ENCODE measurements at regions not wholly inside any gene's neighbourhood (a gene's known extent, or its start where the extent isn't known, plus 50 kb on each side); places are given as distances from the start of the nearest gene placed in this dataset.

GRCh38 chr13:27327633-27328032 lies 57.0 kb downstream of the RASL11A start:
- in situ Hi-C loops (cut with HindIII; ENCODE audit: low sequenced_read_pairs), result no loop called here

- in situ Hi-C loops (cut with HindIII; ENCODE audit: low sequenced_read_pairs), result no loop called here
Observed at GRCh38 chr13:27329210-27329609, 58.6 kb downstream of the RASL11A start.

- in situ Hi-C loops (cut with HindIII; ENCODE audit: low sequenced_read_pairs), result no loop called here
Observed at GRCh38 chr13:27334774-27335435, 64.3 kb downstream of the RASL11A start.

- in situ Hi-C loops (cut with HindIII; ENCODE audit: low sequenced_read_pairs), result no loop called here
Observed at GRCh38 chr13:27336014-27336673, 65.5 kb downstream of the RASL11A start.

GRCh38 chr13:27338207-27338606 lies 67.6 kb downstream of the RASL11A start:
- in situ Hi-C loops (cut with HindIII; ENCODE audit: low sequenced_read_pairs), result no loop called here

DNA sequence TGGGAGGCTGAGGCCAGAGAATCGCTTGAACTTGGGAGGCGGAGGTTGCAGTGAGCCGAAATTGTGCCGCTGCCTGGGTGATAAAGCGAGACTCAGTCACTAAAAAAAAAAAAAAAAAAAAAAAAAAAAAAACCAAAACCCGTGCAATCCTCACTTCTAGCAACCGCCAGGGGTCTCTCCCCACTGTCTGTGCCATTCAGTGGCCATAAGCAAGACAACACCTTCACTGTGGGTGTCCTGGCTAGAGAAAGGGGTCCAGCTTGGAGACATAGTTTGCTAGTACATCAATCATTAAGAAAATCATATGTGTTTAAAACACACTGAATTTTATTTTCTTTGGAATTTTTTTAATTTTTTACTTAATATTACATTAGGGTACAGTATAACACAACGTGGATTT lies 68.2 kb downstream of the RASL11A start:
- in situ Hi-C loops (cut with HindIII; ENCODE audit: low sequenced_read_pairs), result no loop called here

DNA sequence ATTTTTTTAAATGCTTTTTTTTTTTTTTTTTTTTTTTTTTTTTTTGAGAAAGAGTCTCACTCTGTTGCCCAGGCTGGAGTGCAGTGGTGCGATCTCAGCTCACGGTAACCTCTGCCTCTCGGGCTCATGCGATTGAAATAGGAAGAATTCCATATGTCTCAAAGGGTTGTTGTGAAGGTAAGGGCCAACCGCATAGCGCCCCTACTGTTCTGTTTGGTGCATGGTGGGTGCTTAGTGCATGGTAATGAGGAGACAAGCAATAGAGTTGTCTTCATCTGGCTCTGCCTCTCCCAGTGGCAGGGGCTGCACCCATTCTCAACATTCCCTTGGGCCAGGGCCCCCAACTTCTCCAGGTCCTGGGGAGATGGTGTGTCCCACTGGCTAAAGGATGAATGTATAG lies 68.7 kb downstream of the RASL11A start:
- in situ Hi-C loops (cut with HindIII; ENCODE audit: low sequenced_read_pairs), result no loop called here

- in situ Hi-C loops (cut with HindIII; ENCODE audit: low sequenced_read_pairs), result no loop called here
Observed at GRCh38 chr13:27341616-27342015, 71.0 kb downstream of the RASL11A start.

DNA sequence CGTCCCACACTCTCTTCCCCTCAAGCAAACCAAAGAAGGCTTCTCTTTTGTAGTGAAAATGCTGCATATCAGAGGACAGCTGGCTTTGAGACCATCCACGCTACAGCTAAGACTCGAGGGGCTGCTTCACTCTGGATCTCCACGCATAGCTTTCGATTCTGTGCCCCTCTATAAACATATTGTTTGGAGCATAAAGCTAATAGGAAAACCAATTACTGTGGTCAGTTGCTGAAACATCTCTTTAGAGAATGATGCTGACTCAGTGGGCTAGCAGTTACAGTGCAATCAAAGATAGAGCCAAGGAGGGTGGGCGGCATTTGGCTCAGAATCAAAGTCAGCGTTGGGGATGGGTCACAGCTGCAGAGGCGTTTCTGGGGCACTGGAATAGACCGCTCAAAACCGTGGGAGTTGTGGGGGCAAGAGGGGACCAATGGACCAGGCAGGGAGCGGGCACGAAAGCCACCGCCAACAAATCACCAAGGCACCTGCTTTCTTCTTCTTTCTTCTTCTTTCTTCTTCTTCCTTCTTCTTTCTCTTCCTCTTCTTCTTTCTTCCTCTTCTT lies 76.7 kb downstream of the RASL11A start:
- in situ Hi-C loops (cut with HindIII; ENCODE audit: low sequenced_read_pairs), result no loop called here

GRCh38 chr13:27348461-27348860 lies 76.0 kb upstream of the GTF3A start:
- in situ Hi-C loops (cut with HindIII; ENCODE audit: low sequenced_read_pairs), result no loop called here

GRCh38 chr13:27349458-27349857 lies 75.0 kb upstream of the GTF3A start:
- in situ Hi-C loops (cut with HindIII; ENCODE audit: low sequenced_read_pairs), result no loop called here

- in situ Hi-C loops (cut with HindIII; ENCODE audit: low sequenced_read_pairs), result loop anchor here (10.0 kb wide), 1 partner anchor 406 kb away; no protein-coding TSS in a partner anchor
Observed at GRCh38 chr13:27350825-27351224, 73.6 kb upstream of the GTF3A start.

DNA sequence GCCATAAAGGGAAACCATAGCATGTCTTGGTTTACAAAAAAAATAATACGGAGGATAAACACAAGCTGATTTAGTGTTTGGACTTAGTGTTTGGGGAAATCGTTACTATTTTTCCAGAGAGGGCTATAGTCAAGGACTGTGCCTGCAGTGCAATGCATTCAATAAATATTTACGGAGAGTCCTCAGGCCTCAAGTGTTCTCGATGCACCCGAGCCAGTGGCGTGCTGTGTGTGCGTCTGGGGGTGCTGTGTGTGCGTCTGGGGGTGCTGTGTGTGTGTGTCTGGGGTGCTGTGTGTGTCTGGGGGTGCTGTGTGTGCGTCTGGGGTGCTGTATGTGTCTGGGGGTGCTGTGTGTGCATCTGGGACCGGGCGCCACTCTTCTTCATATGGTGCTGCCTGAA lies 71.7 kb upstream of the GTF3A start:
- in situ Hi-C loops (cut with HindIII; ENCODE audit: low sequenced_read_pairs), result loop anchor here (10.0 kb wide), 1 partner anchor 408 kb away; no protein-coding TSS in a partner anchor

GRCh38 chr13:27353166-27353583 lies 71.2 kb upstream of the GTF3A start:
- in situ Hi-C loops (cut with HindIII; ENCODE audit: low sequenced_read_pairs), result loop anchor here (10.0 kb wide), 1 partner anchor 408 kb away; no protein-coding TSS in a partner anchor

- in situ Hi-C loops (cut with HindIII; ENCODE audit: low sequenced_read_pairs), result loop anchor here (10.0 kb wide), 1 partner anchor 409 kb away; no protein-coding TSS in a partner anchor
Observed at GRCh38 chr13:27353708-27354107, 70.7 kb upstream of the GTF3A start.

DNA sequence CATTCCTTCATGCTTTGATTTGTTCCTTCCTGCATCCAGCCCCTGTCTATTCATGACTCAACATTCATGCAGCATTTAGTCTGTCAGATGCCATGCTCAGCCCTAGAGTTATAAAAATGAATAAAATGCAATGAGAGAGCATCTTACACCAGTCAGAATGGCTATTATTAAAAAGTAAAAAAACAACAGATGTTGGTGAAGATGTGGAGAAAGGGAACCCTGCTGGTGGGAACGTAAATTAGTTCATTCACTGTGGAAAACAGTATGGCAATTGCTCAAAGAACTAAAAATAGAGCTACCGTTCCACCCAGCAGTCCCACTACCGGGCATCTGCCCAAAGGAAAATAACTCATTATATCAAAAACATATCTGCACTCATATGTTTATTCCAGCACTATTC lies 70.0 kb upstream of the GTF3A start:
- in situ Hi-C loops (cut with HindIII; ENCODE audit: low sequenced_read_pairs), result loop anchor here (10.0 kb wide), 1 partner anchor 410 kb away; no protein-coding TSS in a partner anchor

GRCh38 chr13:27355894-27356293 lies 68.5 kb upstream of the GTF3A start:
- in situ Hi-C loops (cut with HindIII; ENCODE audit: low sequenced_read_pairs), result loop anchor here (10.0 kb wide), 1 partner anchor 411 kb away; no protein-coding TSS in a partner anchor

DNA sequence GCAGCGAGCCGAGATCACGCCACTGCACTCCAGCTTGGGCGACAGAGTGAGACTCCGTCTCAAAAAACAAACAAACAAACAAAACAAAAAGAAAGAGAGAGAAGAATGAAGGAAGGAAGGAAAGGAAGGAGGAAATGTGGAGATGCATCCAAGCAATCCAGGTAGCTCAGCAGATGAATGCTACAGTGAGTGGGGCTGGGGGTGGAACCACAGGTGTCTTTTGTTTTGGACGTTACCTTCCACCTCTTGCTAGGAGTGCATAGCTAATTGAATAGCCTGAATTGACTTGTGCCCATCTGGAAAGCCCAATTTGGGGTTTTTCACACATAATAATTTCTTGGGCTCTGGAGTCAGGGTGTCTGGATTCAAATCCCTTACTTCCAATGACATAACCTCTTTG lies 66.0 kb upstream of the GTF3A start:
- in situ Hi-C loops (cut with HindIII; ENCODE audit: low sequenced_read_pairs), result loop anchor here (10.0 kb wide), 1 partner anchor 414 kb away; no protein-coding TSS in a partner anchor

DNA sequence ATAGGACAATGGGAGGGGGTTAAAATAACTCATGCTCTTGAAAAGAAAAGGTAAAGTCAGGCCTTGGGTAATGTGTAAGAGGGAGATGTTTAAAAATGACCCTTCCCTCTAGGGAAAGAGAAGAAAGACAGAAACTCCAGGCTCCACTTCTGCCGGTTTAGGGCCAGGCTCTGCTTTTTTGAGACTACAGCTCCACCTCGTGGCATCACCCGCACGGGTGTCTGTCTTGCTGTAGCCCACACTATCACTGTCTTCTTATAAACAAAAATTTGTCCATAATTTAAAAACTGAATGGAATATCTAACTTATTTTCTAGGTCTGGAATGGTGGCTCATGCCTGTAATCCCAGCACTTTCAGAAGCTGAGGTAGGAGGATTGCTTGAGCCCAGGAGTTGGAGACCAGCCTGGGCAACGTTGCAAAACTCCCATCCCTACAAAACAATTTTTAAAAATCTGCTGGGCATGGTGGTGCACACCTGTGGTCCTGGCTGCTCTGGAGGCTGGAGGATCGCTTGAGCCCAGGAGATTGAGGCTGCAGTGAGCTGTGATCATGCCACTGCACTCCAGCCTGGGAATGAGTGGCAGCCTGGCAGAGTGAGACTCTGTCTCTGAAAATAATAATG lies 65.1 kb upstream of the GTF3A start:
- in situ Hi-C loops (cut with HindIII; ENCODE audit: low sequenced_read_pairs), result loop anchor here (10.0 kb wide), 1 partner anchor 415 kb away; no protein-coding TSS in a partner anchor

DNA sequence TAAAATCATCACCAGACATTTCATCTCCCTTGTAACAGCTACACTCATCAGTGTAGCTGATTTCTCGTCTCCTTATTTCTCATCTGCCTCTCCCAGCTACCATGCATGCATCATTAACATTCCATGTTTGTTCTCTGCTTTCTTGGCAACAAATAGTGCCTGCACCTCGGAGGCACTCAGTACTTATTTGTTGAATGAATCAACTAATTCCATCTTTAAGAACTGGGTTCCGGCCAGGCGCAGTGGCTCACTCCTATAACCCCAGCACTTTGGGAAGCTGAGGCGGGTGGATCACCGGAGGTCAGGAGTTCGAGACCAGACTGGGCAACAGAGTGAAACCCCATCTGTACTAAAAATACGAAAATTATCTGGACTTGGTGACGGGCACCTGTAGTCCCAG lies 63.9 kb upstream of the GTF3A start:
- in situ Hi-C loops (cut with HindIII; ENCODE audit: low sequenced_read_pairs), result no loop called here

- in situ Hi-C loops (cut with HindIII; ENCODE audit: low sequenced_read_pairs), result no loop called here
Observed at GRCh38 chr13:27362064-27362751, 62.2 kb upstream of the GTF3A start.
